GM20431 (cell line): ENCODE measurements at regions not wholly inside any gene's neighbourhood (a gene's known extent, or its start where the extent isn't known, plus 50 kb on each side); places are given as distances from the start of the nearest gene placed in this dataset.
"Not testable (repeated sequence)": the region's sequence is repeated elsewhere in the genome, so short reads cannot be mapped to it uniquely, and the experiment has no call there.

Experiments
- in situ Hi-C: fragments of 300-500 bp; cut with MseI, MboI; formaldehyde crosslinking; loops from one replicate; pipeline ENCODE4 v1.15.0; 2020; ENCODE audit warnings: low sequenced_read_pairs; ENCODE audit not compliant: unreplicated experiment

DNA sequence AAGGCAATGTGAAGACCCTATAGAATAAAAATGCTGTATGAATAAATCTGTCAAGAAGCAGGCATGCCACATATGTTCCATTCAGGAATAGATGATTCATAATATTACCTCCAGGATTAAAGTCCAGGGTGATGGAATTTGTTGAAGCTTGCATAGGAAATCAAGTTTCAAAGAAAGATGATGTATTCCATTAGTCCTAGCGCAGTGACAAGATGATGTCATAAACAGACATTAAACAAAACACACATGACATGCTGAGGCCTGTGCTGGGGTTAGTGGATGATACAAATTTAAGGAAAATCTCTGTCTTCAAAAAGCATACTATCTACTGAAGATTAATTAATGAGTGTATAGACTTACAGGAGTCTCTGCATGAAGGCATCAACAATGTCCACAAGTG lies 1025.2 kb downstream of the CDH11 start:
- in situ Hi-C loops = no loop called here

- in situ Hi-C loops = no loop called here
Observed at GRCh38 chr16:64094992-64095634, 1026.8 kb downstream of the CDH11 start.

DNA sequence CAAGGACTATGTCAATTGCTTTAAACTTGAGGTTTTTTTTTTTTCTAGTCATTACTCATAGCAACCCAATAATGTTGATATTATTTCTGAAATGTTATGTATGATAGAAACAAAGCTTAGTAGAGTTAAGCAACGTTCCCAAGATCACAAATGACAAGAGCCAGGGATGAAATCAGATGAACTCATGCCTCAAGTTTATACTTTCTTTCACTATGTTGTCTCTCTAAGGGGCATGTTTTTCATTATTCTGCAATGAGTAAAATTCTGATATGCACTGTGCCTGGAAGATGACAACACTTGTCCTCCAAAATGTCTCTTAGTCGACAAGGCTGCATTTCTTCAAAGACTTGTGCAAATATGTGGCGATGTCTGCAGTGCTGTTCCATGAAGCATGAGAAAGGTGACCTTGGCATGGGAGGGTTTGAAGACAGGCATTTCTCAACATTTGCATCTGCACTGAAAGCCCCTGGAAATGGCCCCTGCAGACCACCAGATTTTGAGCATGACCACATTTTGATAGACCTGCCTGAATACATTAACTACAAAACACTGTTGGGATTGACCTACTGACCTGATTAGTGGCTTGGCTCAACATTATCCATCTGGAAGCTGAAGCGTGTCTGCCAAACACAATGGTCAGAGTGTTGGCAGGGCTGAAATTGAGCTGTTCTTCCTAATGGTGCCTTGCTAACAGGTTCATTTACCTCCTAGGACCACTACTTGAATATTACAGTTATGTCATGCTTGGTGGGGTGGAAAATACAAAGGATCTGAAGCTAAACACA lies 1027.5 kb downstream of the CDH11 start:
- in situ Hi-C loops = no loop called here

DNA sequence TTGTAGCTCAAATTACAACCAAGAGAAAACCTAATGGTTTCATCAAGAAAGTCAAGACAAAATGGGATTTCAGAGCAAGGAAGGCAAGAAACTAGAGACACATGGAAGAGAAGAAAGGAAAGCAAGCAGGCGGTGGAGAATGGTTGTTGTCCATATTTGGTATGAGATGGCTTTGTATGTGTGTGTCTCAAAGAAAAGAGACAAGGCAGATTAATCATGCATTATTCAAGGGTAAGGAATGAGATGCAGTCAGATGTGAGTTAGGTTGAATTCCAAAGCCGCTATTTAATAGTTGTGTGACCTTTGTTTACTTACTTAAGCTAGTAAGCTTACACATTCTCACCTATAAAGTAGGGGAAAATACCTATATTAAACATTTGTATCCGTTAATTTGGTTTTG lies 1029.6 kb downstream of the CDH11 start:
- in situ Hi-C loops = no loop called here

DNA sequence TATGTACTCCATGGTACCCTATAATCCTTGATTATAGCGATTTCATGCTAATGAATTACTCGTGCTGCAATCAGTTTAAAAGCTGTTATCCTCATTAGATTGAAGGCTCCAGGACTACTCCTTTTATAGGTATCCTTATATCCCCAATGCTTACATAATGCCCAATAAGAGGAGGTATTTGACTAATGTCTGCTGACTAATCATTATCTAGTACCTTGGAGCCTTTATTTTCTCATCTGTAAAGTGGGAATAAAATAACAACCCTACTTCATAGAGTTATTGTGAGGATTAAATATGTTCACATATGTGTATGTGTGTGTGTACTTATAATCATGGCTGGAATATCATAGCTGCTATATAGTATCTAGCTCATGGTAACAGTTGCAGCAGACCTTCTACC lies 1031.5 kb downstream of the CDH11 start:
- in situ Hi-C loops = no loop called here

- in situ Hi-C loops = no loop called here
Observed at GRCh38 chr16:64089697-64090096, 1032.2 kb downstream of the CDH11 start.

DNA sequence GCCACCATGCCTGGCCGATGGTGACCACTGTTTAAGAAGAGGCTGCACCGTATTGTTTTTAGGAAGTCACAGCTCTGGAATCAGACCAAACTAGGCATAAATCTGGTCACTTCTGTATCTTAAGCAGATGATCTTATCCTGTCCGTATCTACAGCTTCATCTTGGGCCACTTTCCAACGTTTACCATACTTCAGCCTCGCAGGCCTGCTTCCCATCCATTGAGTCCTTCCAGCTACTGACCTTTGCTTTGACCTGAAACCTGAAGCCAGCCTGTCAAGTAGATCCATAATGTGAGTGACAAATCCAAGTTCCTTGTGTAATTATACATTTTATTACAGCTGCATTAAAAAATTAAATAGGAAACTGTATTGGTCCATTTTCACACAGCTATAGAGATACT lies 1033.0 kb downstream of the CDH11 start:
- in situ Hi-C loops = no loop called here

GRCh38 chr16:64085296-64085695 lies 1036.6 kb downstream of the CDH11 start:
- in situ Hi-C loops = no loop called here

DNA sequence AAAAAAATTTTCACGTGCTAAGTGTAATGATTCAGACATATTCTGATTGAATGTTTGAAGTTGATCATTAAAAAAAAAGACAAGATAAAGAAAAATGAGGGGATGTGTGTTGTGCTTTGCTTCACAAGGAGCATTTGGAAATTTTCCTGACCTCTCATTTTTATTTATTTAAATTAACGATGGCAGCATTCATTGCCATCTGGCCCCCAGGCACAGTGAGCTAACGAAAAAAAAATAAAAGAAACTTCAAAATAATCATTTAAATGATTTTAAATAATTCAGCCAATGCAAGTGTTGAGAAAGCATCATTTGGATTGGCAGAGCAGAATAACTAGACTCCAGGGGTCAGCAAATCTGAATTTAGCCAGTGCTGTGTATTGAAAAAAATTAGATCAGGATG lies 1037.2 kb downstream of the CDH11 start:
- in situ Hi-C loops = no loop called here

- in situ Hi-C loops = no loop called here
Observed at GRCh38 chr16:64083428-64084129, 1038.3 kb downstream of the CDH11 start.

- in situ Hi-C loops = no loop called here
Observed at GRCh38 chr16:64077242-64077641, 1044.6 kb downstream of the CDH11 start.

DNA sequence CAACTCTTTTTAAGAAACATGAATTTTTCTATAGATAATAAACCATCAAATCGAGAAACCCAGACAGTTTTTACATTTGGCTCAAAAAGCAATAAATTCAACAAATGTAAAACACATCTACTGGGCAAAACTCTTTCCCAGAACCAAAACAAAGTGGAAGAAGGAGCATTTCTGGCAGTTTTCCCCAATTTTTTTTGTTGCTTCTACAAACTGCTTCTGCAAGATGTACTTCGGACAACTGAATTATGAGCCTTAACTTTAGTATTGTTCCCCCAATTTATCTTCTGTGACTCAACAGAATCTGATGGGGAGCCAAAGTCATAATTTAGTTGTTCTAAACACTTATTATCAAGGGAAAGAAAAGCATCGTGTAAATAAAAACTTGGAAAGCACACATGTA lies 1047.2 kb downstream of the CDH11 start:
- in situ Hi-C loops = no loop called here

DNA sequence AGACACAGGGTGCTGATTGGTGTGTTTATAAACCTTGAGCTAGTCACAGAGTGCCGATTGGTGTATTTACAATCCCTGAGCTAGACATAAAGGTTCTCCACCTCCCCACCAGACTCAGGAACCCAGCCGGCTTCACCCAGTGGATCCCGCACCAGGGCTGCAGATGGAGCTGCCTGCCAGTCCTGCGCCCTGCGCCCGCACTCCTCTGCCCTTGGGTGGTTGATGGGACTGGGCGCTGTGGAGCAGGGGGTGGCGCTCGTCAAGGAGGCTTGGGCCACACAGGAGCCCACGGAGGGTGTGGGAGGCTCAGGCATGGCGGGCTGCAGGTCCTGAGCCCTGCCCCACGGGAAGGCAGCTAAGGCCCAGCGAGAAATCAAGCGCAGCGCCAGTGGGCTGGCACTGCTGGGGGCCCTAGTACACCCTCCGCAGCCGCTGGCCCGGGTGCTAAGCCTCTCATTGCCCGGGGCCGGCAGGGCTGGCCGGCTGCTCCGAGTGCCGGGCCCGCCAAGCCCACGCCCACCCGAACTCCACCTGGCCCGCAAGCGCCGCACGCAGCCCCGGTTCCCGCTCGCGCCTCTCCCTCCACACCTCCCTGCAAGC lies 1049.6 kb downstream of the CDH11 start:
- in situ Hi-C loops = not testable (repeated sequence)

DNA sequence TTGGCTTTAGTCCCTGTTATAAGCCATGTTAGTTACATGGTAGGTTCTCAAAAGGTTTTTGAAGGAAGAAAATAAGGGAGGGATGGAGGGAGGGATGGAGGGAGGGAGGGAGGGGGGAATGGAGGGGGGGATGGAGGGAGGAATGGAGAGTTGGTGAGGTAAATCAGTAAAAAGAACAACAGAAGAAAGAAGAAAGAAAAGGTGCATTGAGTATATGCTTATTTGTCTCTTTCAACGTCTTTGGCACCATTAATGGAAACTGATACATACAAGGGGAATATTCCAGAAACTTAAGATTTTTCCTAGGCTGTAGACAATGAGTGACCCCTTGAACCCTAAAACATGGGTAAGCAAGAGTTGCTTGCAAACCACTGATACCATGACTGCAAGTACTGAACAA lies 1056.3 kb downstream of the CDH11 start:
- in situ Hi-C loops = no loop called here

- in situ Hi-C loops = no loop called here
Observed at GRCh38 chr16:64061621-64062020, 1060.2 kb downstream of the CDH11 start.

GRCh38 chr16:64060631-64061030 lies 1061.2 kb downstream of the CDH11 start:
- in situ Hi-C loops = no loop called here

GRCh38 chr16:64058685-64059084 lies 1063.2 kb downstream of the CDH11 start:
- in situ Hi-C loops = no loop called here

DNA sequence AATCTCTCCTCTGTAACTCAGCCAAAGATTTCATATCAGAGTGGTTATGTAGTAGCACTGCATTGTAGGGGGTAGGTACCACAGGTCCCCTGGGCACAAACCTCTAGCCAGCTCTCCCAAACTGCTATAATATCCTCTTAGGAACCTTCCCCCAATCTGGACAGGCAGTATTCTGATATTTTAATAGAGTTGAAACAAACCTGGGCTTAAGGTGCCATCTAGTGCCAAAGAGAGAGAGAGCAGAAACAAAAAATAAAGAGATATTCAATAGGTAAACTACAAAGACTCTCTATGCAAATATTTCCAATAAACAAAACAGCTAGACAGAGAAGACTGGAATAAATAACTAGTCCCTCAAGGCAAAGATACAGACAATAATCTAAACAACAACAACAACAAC lies 1070.0 kb downstream of the CDH11 start:
- in situ Hi-C loops = no loop called here

DNA sequence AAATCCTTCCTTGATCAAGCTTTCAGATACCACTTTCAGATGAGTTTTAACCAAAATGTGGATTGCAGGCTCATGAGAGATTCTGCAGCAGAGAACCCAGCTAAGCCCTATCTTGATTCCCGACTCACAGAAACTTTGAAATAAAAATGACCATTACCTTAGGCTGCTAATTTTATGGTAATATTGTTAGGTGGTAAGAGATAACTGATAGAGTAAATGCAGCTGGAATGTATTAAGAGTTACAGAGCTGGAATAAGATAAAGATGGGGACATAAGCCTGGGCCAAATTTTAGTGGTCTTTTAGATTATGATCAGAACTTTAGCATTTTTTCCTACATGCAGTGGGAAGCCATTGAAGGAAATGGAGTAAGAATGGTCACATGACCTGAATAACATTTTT lies 1074.0 kb downstream of the CDH11 start:
- in situ Hi-C loops = no loop called here

DNA sequence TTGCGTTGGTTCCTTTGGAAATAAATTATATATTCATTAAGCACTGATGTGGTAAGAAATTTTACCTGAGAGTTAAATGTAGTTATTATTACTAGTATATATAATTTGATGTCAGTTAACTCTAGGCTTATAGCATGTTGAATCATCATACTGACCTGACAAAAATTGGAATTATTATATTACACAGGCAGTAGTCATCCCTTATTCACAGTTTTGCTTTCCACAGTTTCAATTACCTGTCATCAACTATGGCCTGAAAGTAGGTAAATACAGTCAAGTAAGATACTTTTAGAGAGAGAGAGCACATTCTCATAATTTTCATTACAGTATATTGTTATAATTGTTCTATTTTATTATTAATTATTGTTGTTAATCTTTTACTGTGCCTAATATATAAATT lies 1074.7 kb downstream of the CDH11 start:
- in situ Hi-C loops = no loop called here

- in situ Hi-C loops = no loop called here
Observed at GRCh38 chr16:64035337-64035736, 1086.5 kb downstream of the CDH11 start.
